Activated T-cell treated with anti-CD3 and anti-CD28 coated beads for 48 hours (primary cell): ENCODE measurements at regions not wholly inside any gene's neighbourhood (a gene's known extent, or its start where the extent isn't known, plus 50 kb on each side); places are given as distances from the start of the nearest gene placed in this dataset.
"Not testable (repeated sequence)": the region's sequence is repeated elsewhere in the genome, so short reads cannot be mapped to it uniquely, and the experiment has no call there.

ENCODE experiments used
- DNase-seq: peaks from one replicate; pipeline ENCODE4 v3.0.0-alpha.2; 2020; ENCODE audit warnings: low read depth

GRCh38 chr19:13712767-13713201 is 51.5 kb upstream of the MRI1 start:
- DNase-seq = no peak

DNA sequence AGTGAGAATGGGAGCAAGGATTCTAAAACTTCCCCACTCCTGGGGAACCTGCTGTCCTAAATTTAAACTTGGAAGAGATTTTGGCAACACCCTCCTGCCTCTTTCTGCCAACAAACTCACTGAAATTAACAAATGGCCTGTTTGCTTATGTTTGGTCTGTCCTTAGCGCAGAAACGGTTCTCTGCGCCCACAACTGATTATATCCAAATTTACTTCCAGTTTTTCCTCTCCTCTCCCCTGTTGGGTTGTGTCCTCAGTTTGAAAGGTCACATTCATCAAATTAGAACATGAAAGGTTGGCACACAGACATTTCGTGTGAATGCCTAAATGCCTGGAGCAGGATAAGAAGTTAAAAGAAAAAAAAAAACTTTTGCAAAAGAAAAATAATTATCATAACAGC is 56.4 kb upstream of the MRI1 start:
- DNase-seq = no peak

- DNase-seq = no peak
These were observed 58.3 kb upstream of the MRI1 start for GRCh38 chr19:13705928-13706447.

DNA sequence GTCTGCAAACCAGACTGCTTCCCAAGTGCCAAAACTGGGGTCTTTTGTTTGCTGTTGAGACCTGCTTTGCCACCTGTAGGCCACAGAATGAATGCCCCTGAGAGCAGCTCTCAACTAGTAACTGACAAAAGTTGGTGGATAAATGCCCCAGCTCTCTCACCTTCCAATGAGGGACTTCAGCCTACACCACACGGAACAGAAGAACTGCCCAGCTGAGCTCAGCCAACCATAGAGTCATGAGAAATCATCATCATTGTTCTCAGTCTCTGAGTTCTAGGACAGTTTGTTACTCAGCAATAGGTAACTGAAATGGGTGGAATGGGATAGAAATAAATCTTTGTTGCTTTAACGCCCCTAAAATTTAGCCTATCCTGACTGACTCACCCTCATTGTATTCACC is 59.1 kb upstream of the MRI1 start:
- no peak for DNase-seq

GRCh38 chr19:13701624-13702023 is 62.7 kb upstream of the MRI1 start:
- no peak for DNase-seq

GRCh38 chr19:13700621-13701020 is 63.7 kb upstream of the MRI1 start:
- DNase-seq = no peak

DNA sequence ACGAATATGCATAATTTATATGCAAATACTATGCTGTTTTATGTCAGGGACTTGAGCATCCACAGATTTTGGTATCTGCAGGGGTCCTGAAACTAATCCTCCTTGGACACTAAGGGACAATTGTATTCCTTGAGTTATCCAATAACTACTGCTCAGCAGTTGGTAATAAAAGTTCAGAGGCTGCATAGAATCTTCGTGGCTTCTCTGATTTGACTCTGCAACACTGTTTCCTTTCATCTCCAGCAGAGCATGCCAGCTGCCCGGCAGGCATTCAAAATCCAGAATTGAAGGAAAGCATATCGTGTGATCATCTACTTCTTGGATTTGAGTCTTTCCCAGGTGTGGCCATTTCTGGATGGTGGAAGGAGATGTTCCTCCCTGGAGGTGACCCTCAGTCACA is 64.5 kb upstream of the MRI1 start:
- no peak for DNase-seq

GRCh38 chr19:13696839-13697238 is 67.5 kb upstream of the MRI1 start:
- no peak for DNase-seq

DNA sequence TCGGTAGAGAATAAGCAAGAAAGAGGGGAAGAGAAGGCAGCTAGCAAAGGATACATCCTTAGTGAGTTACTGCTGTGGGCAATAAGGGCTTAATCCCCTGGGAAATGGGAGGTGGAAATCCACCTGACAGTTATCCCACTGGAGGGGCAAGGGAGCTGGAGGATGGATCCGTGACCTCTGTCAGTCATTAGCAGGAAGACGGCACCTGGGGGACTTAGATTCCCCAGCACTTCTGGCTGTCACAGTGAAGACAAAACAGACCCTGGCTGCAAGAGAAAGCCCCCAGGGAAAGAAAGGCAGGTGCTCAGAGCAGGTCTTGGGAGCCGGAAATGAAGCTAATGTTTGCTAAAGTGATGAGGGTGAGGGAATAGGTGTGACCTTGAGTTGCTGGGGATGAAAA is 70.4 kb upstream of the MRI1 start:
- no peak for DNase-seq

DNA sequence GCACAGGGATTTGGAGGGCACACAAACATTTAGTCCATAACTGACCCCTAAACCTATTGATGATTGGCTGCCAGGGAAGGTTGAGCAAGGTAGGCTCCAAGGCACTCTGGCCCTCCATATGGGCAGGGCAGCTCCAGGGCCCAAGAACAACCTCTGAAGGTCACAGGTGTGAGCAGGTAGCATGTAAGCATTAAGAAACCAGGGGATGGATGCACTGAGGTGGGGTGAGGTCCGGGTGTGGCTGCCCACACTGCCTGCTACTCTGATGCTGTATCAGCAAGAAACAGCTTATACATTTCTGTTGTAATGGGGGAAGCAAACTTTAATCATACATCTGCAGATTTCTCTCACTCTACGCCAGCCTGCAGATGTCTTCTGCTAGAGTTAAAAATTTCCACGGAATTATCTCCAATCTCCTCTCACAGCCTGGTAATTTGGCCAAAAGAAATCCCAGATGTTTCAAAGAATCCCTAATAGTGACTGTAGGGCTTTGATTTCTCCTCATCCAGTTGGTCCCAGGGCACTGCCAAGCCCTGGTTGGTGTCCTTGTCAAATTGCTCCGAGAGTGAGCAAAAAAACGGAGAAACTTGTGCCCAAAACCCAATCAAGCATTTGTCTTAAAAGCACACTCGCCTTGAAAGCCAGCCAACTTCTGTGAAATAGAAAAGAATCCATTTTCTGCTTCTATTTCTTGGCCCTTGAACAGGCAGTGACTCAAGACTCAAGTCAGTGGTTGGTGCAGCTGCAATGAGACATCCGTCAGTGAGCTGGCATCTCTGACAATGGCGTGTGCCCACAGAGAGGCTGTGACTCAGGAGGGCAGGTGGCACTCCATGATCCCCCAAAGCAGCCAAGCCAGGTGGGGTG is 72.5 kb upstream of the MRI1 start:
- DNase-seq = no peak

DNA sequence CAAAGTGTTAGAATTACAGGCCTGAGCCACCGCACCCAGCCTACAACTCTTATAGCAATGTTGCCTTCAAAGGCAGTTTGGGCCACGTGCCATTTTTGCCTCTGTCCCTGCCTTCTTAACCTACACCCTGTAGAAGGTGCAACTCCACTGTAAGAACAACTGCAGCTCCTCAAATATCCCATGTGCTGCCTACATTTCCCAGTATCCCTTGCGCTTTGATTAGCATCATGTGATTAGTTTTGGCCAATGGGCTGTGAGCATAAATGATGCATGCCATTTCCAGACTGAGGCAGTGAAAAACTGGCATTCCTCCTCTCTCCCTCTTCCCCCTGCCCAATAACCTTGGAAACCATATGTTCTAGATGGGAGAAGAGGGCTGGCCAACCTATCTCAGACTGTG is 75.2 kb upstream of the MRI1 start:
- peak; percentile 2 for DNase-seq

- DNase-seq = no peak
These were observed 80.3 kb upstream of the MRI1 start for GRCh38 chr19:13684021-13684420.

GRCh38 chr19:13681509-13681908 is 82.8 kb upstream of the MRI1 start:
- DNase-seq = no peak

GRCh38 chr19:13680708-13681360 is 83.5 kb upstream of the MRI1 start:
- not testable (repeated sequence) for DNase-seq

DNA sequence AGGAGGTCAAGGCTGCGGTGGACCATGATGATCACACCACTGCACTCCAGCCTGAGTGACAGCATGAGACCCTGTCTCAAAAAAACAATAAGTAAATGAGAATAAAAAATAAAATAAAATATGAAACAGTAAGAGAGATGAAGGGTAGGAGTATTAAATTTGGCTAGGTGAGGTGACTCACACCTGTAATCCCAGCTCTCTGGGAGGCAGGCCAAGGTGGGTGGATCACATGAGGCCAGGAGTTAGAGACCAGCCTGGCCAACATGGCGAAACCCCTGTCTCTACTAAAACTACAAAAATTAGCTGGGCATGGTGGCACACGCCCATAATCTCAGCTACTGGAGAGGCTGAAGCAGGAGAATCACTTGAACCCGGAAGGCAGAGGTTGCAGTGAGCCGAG is 87.4 kb upstream of the MRI1 start:
- not testable (repeated sequence) for DNase-seq

- DNase-seq = peak; percentile 11
These were observed 91.7 kb upstream of the MRI1 start for GRCh38 chr19:13672480-13673175.

- DNase-seq = no peak
These were observed 93.5 kb upstream of the MRI1 start for GRCh38 chr19:13670846-13671245.

- DNase-seq = no peak
These were observed 94.5 kb upstream of the MRI1 start for GRCh38 chr19:13669780-13670355.

GRCh38 chr19:13668964-13669363 is 95.4 kb upstream of the MRI1 start:
- DNase-seq = no peak

DNA sequence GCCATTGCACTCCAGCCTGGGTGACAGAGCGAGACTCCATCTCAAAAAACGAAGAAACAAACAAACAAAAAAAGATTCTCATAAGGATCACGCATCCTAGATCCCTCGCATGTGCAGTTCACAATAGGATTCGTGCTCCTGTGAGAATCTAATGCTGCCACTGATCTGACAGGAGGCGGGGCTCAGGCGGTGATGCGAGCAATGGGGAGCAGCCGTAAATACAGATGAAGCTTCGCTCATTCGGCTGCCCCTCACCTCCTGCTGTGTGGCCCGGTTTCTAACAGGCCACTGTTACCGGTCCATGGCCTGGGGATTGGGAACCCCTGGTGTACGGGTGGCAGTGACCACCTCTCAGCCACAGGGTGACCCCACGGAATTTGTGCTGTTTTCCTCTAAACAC is 98.2 kb upstream of the MRI1 start:
- DNase-seq = no peak

GRCh38 chr19:13665125-13665905 is 99.0 kb upstream of the MRI1 start:
- DNase-seq = no peak
